CD4-positive, alpha-beta memory T cell (primary cell): ENCODE measurements at regions not wholly inside any gene's neighbourhood (a gene's known extent, or its start where the extent isn't known, plus 50 kb on each side); places are given as distances from the start of the nearest gene placed in this dataset.
"Not testable (repeated sequence)": the region's sequence is repeated elsewhere in the genome, so short reads cannot be mapped to it uniquely, and the experiment has no call there.

Experiments used
- CTCF ChIA-PET: fragments of 350-600 bp; sonication (Branson Sonifier 250); formaldehyde crosslinking; loops from one replicate; lab custom pipeline; 2021; ENCODE audit warnings: inconsistent platforms; ENCODE audit not compliant: partially characterized antibody; lab: Charles Lee
- POLR2A ChIA-PET: fragments of 350-600 bp; sonication (Branson Sonifier 250); formaldehyde crosslinking; loops from one replicate; lab custom pipeline; 2021; ENCODE audit not compliant: partially characterized antibody; lab: Charles Lee
- DNase-seq, 5 donors: peaks; one replicate each; pipeline versions ENCODE4 v3.0.0 to v3.0.0-alpha.2; 2020 to 2022; ENCODE audit warnings: mixed read lengths in 1 of 5
- H3K27ac ChIP-seq: one replicate; pipeline ENCODE4 v1.7.0; 2013; ENCODE audit warnings: low read depth, low read length
- H3K27me3 ChIP-seq: 2 replicates; pipeline ENCODE4 v1.7.0; 2013; ENCODE audit warnings: mild to moderate bottlenecking, low read length, moderate library complexity; ENCODE audit not compliant: insufficient read depth
- H3K36me3 ChIP-seq: 2 replicates; pipeline ENCODE4 v1.7.0; 2013; ENCODE audit warnings: mild to moderate bottlenecking, low read length, moderate library complexity; ENCODE audit not compliant: insufficient read depth
- H3K4me1 ChIP-seq: 2 replicates; pipeline ENCODE4 v1.7.0; 2013; ENCODE audit warnings: mild to moderate bottlenecking, low read length, moderate library complexity; ENCODE audit not compliant: insufficient read depth
- H3K4me3 ChIP-seq, 2 donors: one replicate each; pipeline ENCODE4 v1.7.0; 2013; ENCODE audit warnings: low read length in 2 of 2, mild to moderate bottlenecking in 1 of 2
- H3K9me3 ChIP-seq, 2 donors: one replicate each; pipeline ENCODE4 v1.7.0; 2013; ENCODE audit warnings: low read length in 2 of 2, control low read depth in 1 of 2; ENCODE audit not compliant: control insufficient read depth in 1 of 2
- H3K27ac Mint-ChIP-seq, 7 donors: one replicate each; pipeline ENCODE4 v1.8.0; 2020 to 2021; ENCODE audit warnings: mixed read lengths in 7 of 7, mild to moderate bottlenecking in 6 of 7, inconsistent platforms in 3 of 7, moderate library complexity in 3 of 7
- H3K27me3 Mint-ChIP-seq, 2 donors: one replicate each; pipeline ENCODE4 v1.8.0; 2020 to 2021; ENCODE audit warnings: mixed read lengths in 2 of 2
- H3K36me3 Mint-ChIP-seq, 2 donors: one replicate each; pipeline ENCODE4 v1.8.0; 2020 to 2021; ENCODE audit warnings: mixed read lengths in 2 of 2, inconsistent platforms in 1 of 2, mild to moderate bottlenecking in 1 of 2
- H3K4me1 Mint-ChIP-seq, 4 donors: one replicate each; pipeline ENCODE4 v1.8.0; 2020 to 2021; ENCODE audit warnings: mixed read lengths in 4 of 4, mild to moderate bottlenecking in 1 of 4
- H3K4me3 Mint-ChIP-seq, 8 donors: one replicate each; pipeline ENCODE4 v1.8.0; 2020 to 2021; ENCODE audit warnings: mixed read lengths in 8 of 8, mild to moderate bottlenecking in 7 of 8, moderate library complexity in 6 of 8, inconsistent platforms in 3 of 8
- H3K9me3 Mint-ChIP-seq, 8 donors: one replicate each; pipeline ENCODE4 v1.8.0; 2020 to 2021; ENCODE audit warnings: mixed read lengths in 8 of 8, mild to moderate bottlenecking in 5 of 8, inconsistent platforms in 3 of 8, moderate library complexity in 1 of 8
- intact Hi-C: fragments of 100-400 bp; cut with micrococcal nuclease; formaldehyde crosslinking; loops from one replicate; pipeline ENCODE4 v1.15.1; 2023

DNA sequence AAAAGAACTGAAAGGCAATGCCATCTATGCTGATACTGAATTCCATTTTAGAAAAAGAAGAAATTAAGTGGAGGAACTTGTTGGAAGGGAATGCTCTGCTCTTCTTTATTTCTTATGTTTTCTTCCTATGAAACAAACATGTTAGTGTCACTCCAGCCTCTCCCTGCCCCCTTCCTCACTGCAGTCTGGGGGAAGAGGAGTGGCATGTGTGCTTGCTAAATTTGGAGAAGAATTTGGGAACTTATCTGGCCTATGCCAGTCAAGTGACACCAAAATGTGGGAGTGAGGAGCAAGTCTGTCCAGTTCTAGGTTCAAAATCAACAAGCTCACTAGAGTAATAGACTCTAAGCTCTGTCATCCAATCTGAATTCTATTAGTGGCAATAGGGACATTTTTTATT lies 214.6 kb downstream of the RBM26 start:
- Histone ChIP-seq H3K4me3 (no peak overlapping the region), H3K27ac (no peak overlapping the region), H3K27me3 (no peaks in the 10 kb centered on the region), H3K9me3 (no peaks in the 10 kb centered on the region), H3K4me1 (peaks cover 17% of the 10 kb centered on the region), H3K36me3 (no peaks in the 10 kb centered on the region)
- no peaks in the 10 kb centered on the region for H3K9me3 Mint-ChIP-seq
- no peaks in the 10 kb centered on the region for H3K36me3 Mint-ChIP-seq
- ChIA-PET POLR2A (no interaction called here), CTCF (no interaction called here)
- no peak for DNase-seq
- no peak overlapping the region for H3K4me3 Mint-ChIP-seq
- no peak overlapping the region for H3K27ac Mint-ChIP-seq
- H3K27me3 Mint-ChIP-seq = peaks cover 1 to 3% of the 10 kb centered on the region in 2 donors
- peaks cover 18 to 32% (median 25%) of the 10 kb centered on the region in 4 donors for H3K4me1 Mint-ChIP-seq
- intact Hi-C loops = no loop called here

DNA sequence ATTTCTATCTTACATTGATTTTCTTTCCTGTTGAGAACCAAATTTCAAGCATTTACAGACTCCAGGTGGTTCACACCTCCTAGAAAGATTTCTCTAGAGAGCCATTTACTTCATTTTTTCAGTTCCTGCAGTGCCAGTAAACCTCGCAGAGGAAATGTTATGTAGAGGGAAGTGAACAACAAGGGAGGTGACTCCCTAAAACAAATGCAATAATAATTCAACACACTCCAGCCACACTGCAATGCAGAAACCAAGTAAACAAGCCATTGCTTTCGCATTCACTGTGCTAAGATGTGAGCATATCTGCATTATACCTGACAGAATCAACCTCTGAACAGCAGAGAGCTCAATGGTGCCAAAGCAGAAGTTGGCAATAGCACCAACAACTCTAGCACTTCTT lies 215.1 kb downstream of the RBM26 start:
- Histone ChIP-seq H3K36me3 (no peaks in the 10 kb centered on the region), H3K27ac (no peak overlapping the region), H3K4me1 (peaks cover 17% of the 10 kb centered on the region), H3K27me3 (no peaks in the 10 kb centered on the region), H3K4me3 (no peak overlapping the region), H3K9me3 (no peaks in the 10 kb centered on the region)
- Mint-ChIP-seq H3K9me3 (no peaks in the 10 kb centered on the region), H3K36me3 (no peaks in the 10 kb centered on the region), H3K27ac (no peak overlapping the region), H3K27me3 (peaks cover 1 to 3% of the 10 kb centered on the region in 2 donors), H3K4me3 (no peak overlapping the region), H3K4me1 (peaks cover 18 to 29% (median 23%) of the 10 kb centered on the region in 4 donors)
- intact Hi-C loops = no loop called here
- ChIA-PET CTCF (no interaction called here), POLR2A (no interaction called here)
- DNase-seq = no peak

DNA sequence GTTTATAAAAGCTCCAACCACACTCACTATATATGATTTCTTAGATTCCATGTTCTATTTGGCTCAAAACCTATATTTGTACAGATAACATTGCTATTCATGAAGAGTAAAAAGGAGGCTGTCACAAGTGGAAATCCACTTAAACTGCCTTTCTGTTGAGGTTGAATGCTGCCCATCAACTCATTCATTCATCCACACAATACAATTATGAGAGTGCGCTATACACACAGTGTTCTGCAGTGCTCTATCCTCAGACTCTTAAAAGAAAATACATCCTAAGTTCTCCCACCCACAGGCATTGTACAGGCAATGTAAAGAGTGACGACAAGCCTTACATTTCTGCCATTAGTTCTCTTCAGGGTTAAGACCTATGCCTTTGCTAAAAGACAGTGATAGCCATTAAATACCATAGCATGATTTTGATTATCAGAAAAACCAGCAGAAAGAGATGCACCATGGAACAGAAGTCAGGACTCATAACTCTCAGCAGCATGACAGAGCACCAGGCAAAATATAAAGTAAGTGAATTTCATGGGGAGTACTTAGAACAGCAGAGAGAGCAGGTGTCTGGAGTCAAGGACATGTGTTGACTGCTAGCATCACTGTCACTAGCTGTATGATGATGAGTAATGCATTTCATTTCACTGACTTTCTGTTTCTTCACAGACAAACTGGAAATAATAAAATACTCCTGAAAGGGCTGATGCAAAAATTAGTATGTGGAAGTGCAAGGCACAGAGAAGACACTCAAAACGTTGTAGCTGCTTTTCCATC lies 218.0 kb downstream of the RBM26 start:
- no peak overlapping the region for H3K4me3 ChIP-seq
- no peaks in the 10 kb centered on the region for H3K36me3 ChIP-seq
- no peak overlapping the region for H3K27ac ChIP-seq
- ChIA-PET CTCF (no interaction called here), POLR2A (no interaction called here)
- H3K9me3 Mint-ChIP-seq = no peaks in the 10 kb centered on the region
- H3K27ac Mint-ChIP-seq = no peak overlapping the region
- peaks cover 3 to 5% of the 10 kb centered on the region in 2 donors for H3K27me3 Mint-ChIP-seq
- no peaks in the 10 kb centered on the region for H3K36me3 Mint-ChIP-seq
- no peak overlapping the region for H3K4me3 Mint-ChIP-seq
- no peaks in the 10 kb centered on the region for H3K27me3 ChIP-seq
- peaks cover 4 to 7% (median 5%) of the 10 kb centered on the region in 4 donors for H3K4me1 Mint-ChIP-seq
- H3K4me1 ChIP-seq = no peaks in the 10 kb centered on the region
- DNase-seq = no peak
- intact Hi-C loops = no loop called here
- H3K9me3 ChIP-seq = no peaks in the 10 kb centered on the region

DNA sequence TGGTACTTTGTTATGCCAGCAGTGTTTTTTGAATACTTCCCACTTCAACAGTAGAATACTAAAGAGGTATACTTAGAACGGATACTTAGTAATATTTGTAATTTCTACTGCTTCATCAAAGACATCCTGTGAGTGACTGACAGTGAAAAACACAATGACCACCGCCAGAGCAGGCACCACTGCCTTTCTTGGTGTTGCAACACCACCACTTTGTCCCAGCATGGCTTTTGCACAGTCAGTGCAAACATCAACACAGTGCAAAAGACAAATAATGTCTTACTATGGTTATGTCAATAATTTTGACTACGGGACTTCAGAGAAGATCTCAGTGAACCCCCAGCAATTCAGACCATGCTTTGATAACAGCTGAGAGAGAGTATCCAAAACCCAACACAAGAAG lies 220.5 kb downstream of the RBM26 start:
- H3K36me3 Mint-ChIP-seq = no peaks in the 10 kb centered on the region
- no peak overlapping the region for H3K4me3 Mint-ChIP-seq
- Histone ChIP-seq H3K27ac (no peak overlapping the region), H3K4me1 (no peaks in the 10 kb centered on the region), H3K9me3 (no peaks in the 10 kb centered on the region), H3K36me3 (no peaks in the 10 kb centered on the region), H3K27me3 (no peaks in the 10 kb centered on the region), H3K4me3 (no peak overlapping the region)
- DNase-seq = no peak
- intact Hi-C loops = no loop called here
- H3K27ac Mint-ChIP-seq = no peak overlapping the region
- ChIA-PET POLR2A (no interaction called here), CTCF (no interaction called here)
- H3K27me3 Mint-ChIP-seq = peaks cover 6 to 12% of the 10 kb centered on the region in 2 donors
- H3K9me3 Mint-ChIP-seq = no peaks in the 10 kb centered on the region
- no peaks in the 10 kb centered on the region for H3K4me1 Mint-ChIP-seq

DNA sequence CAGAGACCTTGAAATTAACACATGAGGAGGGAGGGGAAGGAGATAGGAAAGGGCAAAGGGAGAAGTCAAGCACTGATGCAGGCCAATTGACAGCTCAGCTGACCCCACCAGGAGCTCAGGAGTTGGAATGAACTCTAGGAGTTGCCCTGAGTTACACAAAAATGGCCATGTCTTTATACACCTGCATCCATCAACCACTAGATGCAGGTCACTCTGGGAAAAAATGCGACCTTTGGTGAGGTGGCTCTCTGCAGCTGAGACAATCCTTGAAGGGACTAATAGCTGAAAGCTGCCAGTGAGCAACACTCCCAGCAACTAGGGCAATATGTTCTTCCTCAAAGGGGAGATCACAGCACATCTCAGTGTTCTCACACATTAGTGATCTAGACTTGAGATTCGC lies 222.8 kb downstream of the RBM26 start:
- ChIA-PET POLR2A (no interaction called here), CTCF (interaction anchor here (1.2 kb wide), 1 partner anchor 19 kb away, joined by 3 read pairs; no protein-coding TSS in a partner anchor)
- Mint-ChIP-seq H3K36me3 (no peaks in the 10 kb centered on the region), H3K9me3 (peaks cover 0 to 2% (median 0%) of the 10 kb centered on the region in 8 donors), H3K27ac (no peak overlapping the region), H3K27me3 (peaks cover 12 to 16% of the 10 kb centered on the region in 2 donors), H3K4me3 (no peak overlapping the region), H3K4me1 (no peaks in the 10 kb centered on the region)
- no peak for DNase-seq
- H3K4me3 ChIP-seq = no peak overlapping the region
- no peaks in the 10 kb centered on the region for H3K27me3 ChIP-seq
- intact Hi-C loops = no loop called here
- H3K27ac ChIP-seq = no peak overlapping the region
- no peaks in the 10 kb centered on the region for H3K4me1 ChIP-seq
- no peaks in the 10 kb centered on the region for H3K36me3 ChIP-seq
- no peaks in the 10 kb centered on the region for H3K9me3 ChIP-seq

DNA sequence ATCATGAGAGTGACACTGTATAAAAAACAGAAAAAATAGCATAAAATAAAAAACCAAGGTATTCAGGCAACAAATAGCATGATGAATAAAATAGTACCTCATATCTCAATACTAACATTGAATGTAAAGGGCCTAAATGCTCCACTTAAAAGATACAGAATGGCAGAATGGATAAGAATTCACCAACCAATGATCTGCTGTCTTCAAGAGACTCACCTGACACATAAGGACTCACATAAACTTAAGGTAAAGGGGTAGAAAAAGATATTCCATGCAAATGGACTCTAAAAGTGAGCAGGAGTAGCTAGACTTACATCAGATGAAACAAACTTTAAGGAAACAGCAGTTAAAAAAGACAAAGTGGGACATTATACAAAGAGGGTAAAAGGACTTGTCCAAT lies 232.4 kb downstream of the RBM26 start:
- intact Hi-C loops, H3K4me3 Mint-ChIP-seq, CTCF ChIA-PET, H3K36me3 Mint-ChIP-seq, H3K9me3 ChIP-seq, H3K27ac ChIP-seq, H3K36me3 ChIP-seq, H3K27me3 ChIP-seq, H3K27ac Mint-ChIP-seq, DNase-seq, H3K4me1 Mint-ChIP-seq, H3K4me3 ChIP-seq, POLR2A ChIA-PET, H3K4me1 ChIP-seq: not testable (repeated sequence)
- peaks cover 6 to 17% of the 10 kb centered on the region in 2 donors for H3K27me3 Mint-ChIP-seq
- H3K9me3 Mint-ChIP-seq = peaks cover 0 to 23% (median 16%) of the 10 kb centered on the region in 8 donors

DNA sequence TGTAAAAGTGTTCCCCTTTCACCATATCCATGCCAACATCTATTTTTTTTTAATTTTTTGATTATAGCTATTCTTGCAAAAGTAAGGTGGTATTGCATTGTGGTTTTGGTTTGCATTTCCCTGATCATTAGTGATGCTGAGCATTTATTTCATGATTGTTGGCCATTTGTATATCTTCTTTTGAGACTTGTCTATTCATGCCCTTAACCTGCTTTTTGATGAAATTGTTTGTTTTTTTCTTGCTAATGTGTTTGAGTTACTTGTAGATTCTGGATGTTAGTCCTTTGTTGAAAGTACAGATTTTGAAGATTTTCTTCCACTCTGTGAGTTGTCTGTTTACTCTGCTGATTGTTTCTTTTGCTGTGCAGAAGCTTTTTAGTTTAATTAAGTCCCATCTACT lies 233.1 kb downstream of the RBM26 start:
- H3K4me3 Mint-ChIP-seq, H3K27me3 ChIP-seq, H3K27ac Mint-ChIP-seq, H3K4me3 ChIP-seq, DNase-seq, H3K4me1 ChIP-seq, H3K9me3 ChIP-seq, H3K4me1 Mint-ChIP-seq, CTCF ChIA-PET, intact Hi-C loops, H3K27ac ChIP-seq, POLR2A ChIA-PET, H3K36me3 ChIP-seq, H3K36me3 Mint-ChIP-seq: not testable (repeated sequence)
- Mint-ChIP-seq H3K9me3 (peaks cover 1 to 27% (median 16%) of the 10 kb centered on the region in 8 donors), H3K27me3 (peaks cover 6 to 17% of the 10 kb centered on the region in 2 donors)
